SK-N-SH treated with all-trans-retinoic acid at 6 μM for 48 hours (cell line): ENCODE measurements at regions not wholly inside any gene's neighbourhood (a gene's known extent, or its start where the extent isn't known, plus 50 kb on each side); places are given as distances from the start of the nearest gene placed in this dataset.
"Not testable (repeated sequence)": the region's sequence is repeated elsewhere in the genome, so short reads cannot be mapped to it uniquely, and the experiment has no call there.

Experiments used
- ATAC-seq: fragments of 200-7000 bp; cut with Tn5 transposase; 3 replicates; pipeline ENCODE4 v1.9.1; 2020; ENCODE audit warnings: mild to moderate bottlenecking, moderate library complexity
- ARNTL ChIP-seq: fragments of 450-650 bp; formaldehyde crosslinking; IDR thresholded peaks from 2 replicates; pipeline ENCODE4 v1.5.0; 2020; ENCODE audit warnings: low read depth, mild to moderate bottlenecking, moderate library complexity, borderline replicate concordance
- BACH2 ChIP-seq: fragments of 250-450 bp; sonication (Bioruptor Pico); IDR thresholded peaks from 2 replicates; pipeline ENCODE4 v1.9.0; 2021; ENCODE audit warnings: mild to moderate bottlenecking, borderline replicate concordance
- CSDC2 ChIP-seq: fragments of 250-450 bp; sonication (Bioruptor Pico); IDR thresholded peaks from 2 replicates; pipeline ENCODE4 v1.5.0; 2020; ENCODE audit warnings: mild to moderate bottlenecking, moderate library complexity
- ESRRG ChIP-seq: fragments of 250-450 bp; sonication (Bioruptor Pico); IDR thresholded peaks from 2 replicates; pipeline ENCODE4 v1.6.1; 2021; ENCODE audit warnings: mild to moderate bottlenecking
- GLIS3 ChIP-seq: fragments of 250-450 bp; sonication (Bioruptor Pico); IDR thresholded peaks from 2 replicates; pipeline ENCODE4 v1.5.0; 2020; ENCODE audit warnings: mild to moderate bottlenecking, moderate library complexity
- PATZ1 ChIP-seq: fragments of 250-450 bp; sonication (Bioruptor Pico); IDR thresholded peaks from 2 replicates; pipeline ENCODE4 v1.8.0; 2020; ENCODE audit warnings: mild to moderate bottlenecking, moderate library complexity, borderline replicate concordance
- POU6F1 ChIP-seq: fragments of 250-450 bp; sonication (Bioruptor Pico); IDR thresholded peaks from 2 replicates; pipeline ENCODE4 v1.8.0; 2021; ENCODE audit warnings: low read depth, mild to moderate bottlenecking, moderate library complexity, borderline replicate concordance
- PPARA ChIP-seq: fragments of 250-450 bp; sonication (Bioruptor Pico); IDR thresholded peaks from 2 replicates; pipeline ENCODE4 v1.5.0; 2020; ENCODE audit warnings: mild to moderate bottlenecking, borderline replicate concordance
- TCF4 ChIP-seq: fragments of 250-450 bp; sonication (Bioruptor Pico); IDR thresholded peaks from 2 replicates; pipeline ENCODE4 v1.8.0; 2021; ENCODE audit warnings: mild to moderate bottlenecking, moderate library complexity, borderline replicate concordance
- TOX ChIP-seq: fragments of 250-450 bp; sonication (Bioruptor Pico); IDR thresholded peaks from 2 replicates; pipeline ENCODE4 v1.8.0; 2021; ENCODE audit warnings: mild to moderate bottlenecking, moderate library complexity, borderline replicate concordance
- TSHZ2 ChIP-seq: fragments of 250-450 bp; sonication (Bioruptor Pico); IDR thresholded peaks from 2 replicates; pipeline ENCODE4 v1.5.0; 2020; ENCODE audit warnings: mild to moderate bottlenecking, moderate library complexity
- ZC3H10 ChIP-seq: fragments of 250-450 bp; sonication (Bioruptor Pico); IDR thresholded peaks from 2 replicates; pipeline ENCODE4 v1.5.1; 2021; ENCODE audit warnings: mild to moderate bottlenecking, moderate library complexity
- ZFP3 ChIP-seq: fragments of 250-450 bp; sonication (Bioruptor Pico); IDR thresholded peaks from 2 replicates; pipeline ENCODE4 v1.5.0; 2020; ENCODE audit warnings: mild to moderate bottlenecking, moderate library complexity
- ZFP30 ChIP-seq: fragments of 450-650 bp; formaldehyde crosslinking; IDR thresholded peaks from 2 replicates; pipeline ENCODE4 v1.5.0; 2022; ENCODE audit warnings: mild to moderate bottlenecking, moderate library complexity
- ZNF8 ChIP-seq: fragments of 450-650 bp; formaldehyde crosslinking; IDR thresholded peaks from 2 replicates; pipeline ENCODE4 v1.5.0; 2020; ENCODE audit warnings: mild to moderate bottlenecking, moderate library complexity

GRCh38 chr22:34639911-34640310 lies 426.0 kb upstream of the ISX start (continued):
- TF ChIP-seq TSHZ2 (CRISPR knock-in tag) (no peak), PATZ1 (CRISPR knock-in tag) (no peak), ZC3H10 (no peak), TOX (CRISPR knock-in tag) (no peak), GLIS3 (CRISPR knock-in tag) (no peak)

GRCh38 chr22:34645375-34645774 lies 420.6 kb upstream of the ISX start:
- TF ChIP-seq PPARA (CRISPR knock-in tag) (no peak), ZFP30 (CRISPR knock-in tag) (no peak), BACH2 (CRISPR knock-in tag) (no peak), ARNTL (CRISPR knock-in tag) (no peak), POU6F1 (CRISPR knock-in tag) (no peak)
- ATAC-seq, result no peak

- no peak for TF ChIP-seq TCF4 (CRISPR knock-in tag)
- TF ChIP-seq CSDC2 (CRISPR knock-in tag), result no peak
- TF ChIP-seq ZFP3 (CRISPR knock-in tag), result no peak
- no peak for TF ChIP-seq PATZ1 (CRISPR knock-in tag)
- TF ChIP-seq, all 23 proteins: peak for 0
- ATAC-seq, result no peak
These were observed 397.0 kb upstream of the ISX start for GRCh38 chr22:34669001-34669400.

- ATAC-seq, result not testable (repeated sequence)
These were observed 382.9 kb upstream of the ISX start for GRCh38 chr22:34683031-34683430.

GRCh38 chr22:34684278-34684677 lies 381.7 kb upstream of the ISX start:
- ATAC-seq, result not testable (repeated sequence)

- TF ChIP-seq TCF4 (CRISPR knock-in tag) (no peak), ESRRG (CRISPR knock-in tag) (no peak), CSDC2 (CRISPR knock-in tag) (no peak), POU6F1 (CRISPR knock-in tag) (no peak), ZFP3 (CRISPR knock-in tag) (no peak), ZC3H10 (no peak), ZFP30 (CRISPR knock-in tag) (no peak), PPARA (CRISPR knock-in tag) (no peak), ZNF8 (CRISPR knock-in tag) (no peak)
- no peak for ATAC-seq
These were observed 378.8 kb upstream of the ISX start for GRCh38 chr22:34687116-34687515.
